ENCODE measurements at regions not wholly inside any gene's neighbourhood (a gene's known extent, or its start where the extent isn't known, plus 50 kb on each side); places are given as distances from the start of the nearest gene placed in this dataset.

DNA sequence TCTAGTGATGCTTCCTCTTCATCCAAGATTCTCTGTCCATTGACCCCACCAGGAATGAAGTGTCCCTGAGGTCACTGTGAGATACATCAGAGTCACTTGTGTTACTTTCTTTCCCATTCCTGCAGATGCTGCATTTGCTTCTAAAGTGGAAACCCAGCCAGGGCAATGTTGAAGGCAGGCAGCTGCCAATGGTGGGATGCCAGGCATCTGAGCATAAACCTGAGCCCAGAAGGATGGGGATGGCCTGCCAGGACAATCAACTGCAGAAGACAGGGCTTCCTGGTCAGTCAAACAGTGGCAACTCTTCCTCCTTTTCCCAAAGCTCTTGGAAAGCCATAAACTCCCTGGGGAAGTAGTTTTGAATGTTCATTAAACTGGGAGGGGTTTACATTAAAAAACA is 178.0 kb upstream of the TMEM132C start:
- Histone ChIP-seq H4K91ac (ENCODE audit: insufficient read length, low read depth, low read length) (no peak overlapping the region), H3K79me1 (ENCODE audit: insufficient read depth, low read depth, low read length, poor library complexity, severe bottlenecking) (no peaks in the 10 kb centered on the region), H3K27ac (ENCODE audit: insufficient read length, low read depth, low read length) (no peak overlapping the region), H3K4me2 (ENCODE audit: insufficient read depth, insufficient read length, low read length) (no peak overlapping the region), H3T11ph (ENCODE audit: low read length) (no peak overlapping the region), H3K9ac (ENCODE audit: extremely low read depth, insufficient read length, low read length) (no peak overlapping the region), H3K56ac (ENCODE audit: insufficient read length, low read depth, low read length) (no peak overlapping the region), H2BK120ac (ENCODE audit: low read depth, low read length, poor library complexity, severe bottlenecking) (no peak overlapping the region), H3K14ac (ENCODE audit: insufficient read depth, low read length) (no peak overlapping the region), H2BK15ac (ENCODE audit: low read depth, low read length) (no peak overlapping the region), H2BK20ac (ENCODE audit: low read depth, low read length, poor library complexity, severe bottlenecking) (no peak overlapping the region), H3K18ac (ENCODE audit: insufficient read length, low read depth, low read length) (no peak overlapping the region), H2BK5ac (ENCODE audit: insufficient read length, low read length) (no peak overlapping the region), H3K79me2 (ENCODE audit: insufficient read depth, low read length) (no peaks in the 10 kb centered on the region), H3K9me3 (ENCODE audit: control insufficient read depth, low read depth, low read length) (no peaks in the 10 kb centered on the region), H2AK5ac (ENCODE audit: insufficient read length, low read length) (no peak overlapping the region), H3K23me2 (ENCODE audit: insufficient read length, low read depth, low read length, poor library complexity, severe bottlenecking) (no peaks in the 10 kb centered on the region), H3K23ac (ENCODE audit: insufficient read length, low read depth, low read length) (no peak overlapping the region), H2AFZ (ENCODE audit: low read length) (no peak overlapping the region), H2BK12ac (ENCODE audit: insufficient read length, low read depth, low read length) (no peak overlapping the region), H4K5ac (ENCODE audit: insufficient read length, low read depth, low read length) (no peak overlapping the region), H3K4ac (ENCODE audit: low read depth, low read length) (no peak overlapping the region), H4K20me1 (ENCODE audit: control insufficient read depth, insufficient read depth, insufficient read length) (no peaks in the 10 kb centered on the region), H3K27me3 (ENCODE audit: insufficient read depth, low read length) (no peaks in the 10 kb centered on the region), H4K8ac (replicated peaks; ENCODE audit: insufficient read length, low read depth, low read length) (no peak overlapping the region), H3K4me1 (ENCODE audit: insufficient read depth, low read length) (no peaks in the 10 kb centered on the region)
- DNase-seq: peak; percentile 18
- Mint-ChIP-seq H3K27me3 (ENCODE audit: low read depth) (no peaks in the 10 kb centered on the region), H3K36me3 (ENCODE audit: insufficient read depth in 1 of 3, low read depth in 3 of 3) (no peaks in the 10 kb centered on the region), H3K9me3 (no peaks in the 10 kb centered on the region; a peak in 1 of 5 replicates), H3K27ac (no peak overlapping the region), H3K4me3 (no peak overlapping the region), H3K4me1 (peaks cover 12 to 19% of the 10 kb centered on the region in 2 experiments)
- TF ChIP-seq, protein P1, sequence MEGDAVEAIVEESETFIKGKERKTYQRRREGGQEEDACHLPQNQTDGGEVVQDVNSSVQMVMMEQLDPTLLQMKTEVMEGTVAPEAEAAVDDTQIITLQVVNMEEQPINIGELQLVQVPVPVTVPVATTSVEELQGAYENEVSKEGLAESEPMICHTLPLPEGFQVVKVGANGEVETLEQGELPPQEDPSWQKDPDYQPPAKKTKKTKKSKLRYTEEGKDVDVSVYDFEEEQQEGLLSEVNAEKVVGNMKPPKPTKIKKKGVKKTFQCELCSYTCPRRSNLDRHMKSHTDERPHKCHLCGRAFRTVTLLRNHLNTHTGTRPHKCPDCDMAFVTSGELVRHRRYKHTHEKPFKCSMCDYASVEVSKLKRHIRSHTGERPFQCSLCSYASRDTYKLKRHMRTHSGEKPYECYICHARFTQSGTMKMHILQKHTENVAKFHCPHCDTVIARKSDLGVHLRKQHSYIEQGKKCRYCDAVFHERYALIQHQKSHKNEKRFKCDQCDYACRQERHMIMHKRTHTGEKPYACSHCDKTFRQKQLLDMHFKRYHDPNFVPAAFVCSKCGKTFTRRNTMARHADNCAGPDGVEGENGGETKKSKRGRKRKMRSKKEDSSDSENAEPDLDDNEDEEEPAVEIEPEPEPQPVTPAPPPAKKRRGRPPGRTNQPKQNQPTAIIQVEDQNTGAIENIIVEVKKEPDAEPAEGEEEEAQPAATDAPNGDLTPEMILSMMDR (conservative IDR thresholded peaks at IDR 0.05): no peak

Data from H9 (cell line).